OCI-LY1 (cell line): ENCODE measurements at regions not wholly inside any gene's neighbourhood (a gene's known extent, or its start where the extent isn't known, plus 50 kb on each side); places are given as distances from the start of the nearest gene placed in this dataset.

Experiments
- EZH2 ChIP-seq: fragments of 200-600 bp; sonication (generic), shearing (Covaris generic); IDR thresholded peaks from 2 replicates; pipeline ENCODE4 v1.8.0; 2017; ENCODE audit warnings: borderline replicate concordance, mixed run types, mild to moderate bottlenecking, antibody characterized with exemption, low read length, moderate library complexity, mixed read lengths
- TF ChIP-seq, protein P1 (sequence below): fragments of 200-600 bp; sonication (generic), shearing (Covaris generic); IDR thresholded peaks from 2 replicates; pipeline ENCODE4 v1.5.1; 2017; ENCODE audit warnings: mild to moderate bottlenecking, antibody characterized with exemption, low read length, moderate library complexity, mixed read lengths

DNA sequence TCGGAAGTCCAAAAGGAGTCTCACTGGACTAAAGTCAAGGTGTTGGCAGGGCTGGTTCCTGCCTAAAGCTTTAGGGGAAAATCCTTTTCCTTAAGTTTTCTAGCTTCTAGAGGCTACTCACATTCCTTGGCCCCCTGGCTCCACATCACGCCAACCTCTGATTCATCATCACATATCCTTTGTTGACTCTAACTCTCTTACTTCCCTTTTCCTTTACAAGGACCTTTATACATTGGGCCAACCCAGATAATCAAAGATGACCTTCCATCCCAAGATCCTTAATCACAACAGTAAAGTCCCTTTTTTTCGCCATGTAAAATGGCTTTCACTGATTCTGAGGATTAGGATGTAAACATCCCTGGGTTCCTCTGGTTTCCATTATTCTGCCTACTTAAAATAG is 146.4 kb upstream of the DCAF8L1 start:
- TF ChIP-seq, protein P1, sequence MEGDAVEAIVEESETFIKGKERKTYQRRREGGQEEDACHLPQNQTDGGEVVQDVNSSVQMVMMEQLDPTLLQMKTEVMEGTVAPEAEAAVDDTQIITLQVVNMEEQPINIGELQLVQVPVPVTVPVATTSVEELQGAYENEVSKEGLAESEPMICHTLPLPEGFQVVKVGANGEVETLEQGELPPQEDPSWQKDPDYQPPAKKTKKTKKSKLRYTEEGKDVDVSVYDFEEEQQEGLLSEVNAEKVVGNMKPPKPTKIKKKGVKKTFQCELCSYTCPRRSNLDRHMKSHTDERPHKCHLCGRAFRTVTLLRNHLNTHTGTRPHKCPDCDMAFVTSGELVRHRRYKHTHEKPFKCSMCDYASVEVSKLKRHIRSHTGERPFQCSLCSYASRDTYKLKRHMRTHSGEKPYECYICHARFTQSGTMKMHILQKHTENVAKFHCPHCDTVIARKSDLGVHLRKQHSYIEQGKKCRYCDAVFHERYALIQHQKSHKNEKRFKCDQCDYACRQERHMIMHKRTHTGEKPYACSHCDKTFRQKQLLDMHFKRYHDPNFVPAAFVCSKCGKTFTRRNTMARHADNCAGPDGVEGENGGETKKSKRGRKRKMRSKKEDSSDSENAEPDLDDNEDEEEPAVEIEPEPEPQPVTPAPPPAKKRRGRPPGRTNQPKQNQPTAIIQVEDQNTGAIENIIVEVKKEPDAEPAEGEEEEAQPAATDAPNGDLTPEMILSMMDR: no peak
- TF ChIP-seq EZH2: no peak
